ENCODE measurements at regions not wholly inside any gene's neighbourhood (a gene's known extent, or its start where the extent isn't known, plus 50 kb on each side); places are given as distances from the start of the nearest gene placed in this dataset.

- Mint-ChIP-seq H3K4me3 (no peak overlapping the region), H3K4me1 (no peaks in the 10 kb centered on the region), H3K36me3 (no peaks in the 10 kb centered on the region), H3K27me3 (ENCODE audit: low read depth in 2 of 2) (no peaks in the 10 kb centered on the region), H3K27ac (no peak overlapping the region), H3K9me3 (peaks cover 2% of the 10 kb centered on the region in 2 donors)
- Histone ChIP-seq H3K4me1 (ENCODE audit: control insufficient read depth, insufficient read depth, low read length) (no peaks in the 10 kb centered on the region), H3K27me3 (ENCODE audit: control insufficient read depth, insufficient read depth, low read length) (no peaks in the 10 kb centered on the region), H3K27ac (ENCODE audit: low read length) (no peak overlapping the region), H3K4me3 (ENCODE audit: low read length) (no peak overlapping the region), H3K36me3 (ENCODE audit: control insufficient read depth, insufficient read depth, low read length) (no peaks in the 10 kb centered on the region), H3K9me3 (ENCODE audit: control insufficient read depth, insufficient read depth, low read length) (no peaks in the 10 kb centered on the region)
- no peak for ATAC-seq
- no peak for TF ChIP-seq CTCF (IDR thresholded peaks at IDR 0.05)
- no peak for DNase-seq
- intact Hi-C loops (cut with micrococcal nuclease): no loop called here
Observed at GRCh38 chr7:94247970-94248369, 146.7 kb upstream of the COL1A2 start.

- no peak for DNase-seq
- Histone ChIP-seq H3K36me3 (ENCODE audit: control insufficient read depth, insufficient read depth, low read length) (no peaks in the 10 kb centered on the region), H3K27ac (ENCODE audit: low read length) (no peak overlapping the region), H3K4me3 (ENCODE audit: low read length) (no peak overlapping the region), H3K4me1 (ENCODE audit: control insufficient read depth, insufficient read depth, low read length) (no peaks in the 10 kb centered on the region), H3K9me3 (ENCODE audit: control insufficient read depth, insufficient read depth, low read length) (no peaks in the 10 kb centered on the region), H3K27me3 (ENCODE audit: control insufficient read depth, insufficient read depth, low read length) (no peaks in the 10 kb centered on the region)
- Mint-ChIP-seq H3K4me1 (no peaks in the 10 kb centered on the region), H3K36me3 (no peaks in the 10 kb centered on the region), H3K27me3 (ENCODE audit: low read depth in 2 of 2) (no peaks in the 10 kb centered on the region), H3K9me3 (peaks cover 2% of the 10 kb centered on the region in 2 donors), H3K4me3 (no peak overlapping the region), H3K27ac (no peak overlapping the region)
- intact Hi-C loops (cut with micrococcal nuclease): no loop called here
- ATAC-seq: no peak
- WGBS (ENCODE audit: insufficient coverage): 81% methylated on average over 3 of the region's 3 CpGs
- no peak for TF ChIP-seq CTCF (IDR thresholded peaks at IDR 0.05)
Observed at GRCh38 chr7:94249631-94250030, 145.1 kb upstream of the COL1A2 start.

GRCh38 chr7:94250124-94250523, 144.6 kb upstream of the COL1A2 start:
- Mint-ChIP-seq H3K9me3 (peaks cover 2% of the 10 kb centered on the region in 2 donors), H3K27me3 (ENCODE audit: low read depth in 2 of 2) (no peaks in the 10 kb centered on the region), H3K4me3 (no peak overlapping the region), H3K27ac (no peak overlapping the region), H3K36me3 (no peaks in the 10 kb centered on the region), H3K4me1 (no peaks in the 10 kb centered on the region)
- intact Hi-C loops (cut with micrococcal nuclease): no loop called here
- Histone ChIP-seq H3K9me3 (ENCODE audit: control insufficient read depth, insufficient read depth, low read length) (no peaks in the 10 kb centered on the region), H3K36me3 (ENCODE audit: control insufficient read depth, insufficient read depth, low read length) (no peaks in the 10 kb centered on the region), H3K27me3 (ENCODE audit: control insufficient read depth, insufficient read depth, low read length) (no peaks in the 10 kb centered on the region), H3K4me1 (ENCODE audit: control insufficient read depth, insufficient read depth, low read length) (no peaks in the 10 kb centered on the region), H3K4me3 (ENCODE audit: low read length) (no peak overlapping the region), H3K27ac (ENCODE audit: low read length) (no peak overlapping the region)
- ATAC-seq (no peak), DNase-seq (no peak)
- WGBS (ENCODE audit: insufficient coverage): 78% methylated on average over 2 of the region's 2 CpGs
- TF ChIP-seq CTCF (IDR thresholded peaks at IDR 0.05): no peak

- intact Hi-C loops (cut with micrococcal nuclease): no loop called here
- WGBS (ENCODE audit: insufficient coverage): 50% methylated on average over 1 of the region's 1 CpG
- no peak for ATAC-seq
- no peaks in the 10 kb centered on the region for H3K36me3 ChIP-seq (ENCODE audit: control insufficient read depth, insufficient read depth, low read length)
- DNase-seq: no peak
- H3K27ac ChIP-seq (ENCODE audit: low read length): no peak overlapping the region
- no peaks in the 10 kb centered on the region for H3K27me3 Mint-ChIP-seq (ENCODE audit: low read depth in 2 of 2)
- no peaks in the 10 kb centered on the region for H3K27me3 ChIP-seq (ENCODE audit: control insufficient read depth, insufficient read depth, low read length)
- H3K9me3 Mint-ChIP-seq: peaks cover 2% of the 10 kb centered on the region in 2 donors
- H3K4me3 ChIP-seq (ENCODE audit: low read length): no peak overlapping the region
- no peaks in the 10 kb centered on the region for H3K4me1 Mint-ChIP-seq
- H3K4me1 ChIP-seq (ENCODE audit: control insufficient read depth, insufficient read depth, low read length): no peaks in the 10 kb centered on the region
- H3K9me3 ChIP-seq (ENCODE audit: control insufficient read depth, insufficient read depth, low read length): no peaks in the 10 kb centered on the region
- TF ChIP-seq CTCF (IDR thresholded peaks at IDR 0.05): no peak
- no peak overlapping the region for H3K4me3 Mint-ChIP-seq
- H3K27ac Mint-ChIP-seq: no peak overlapping the region
- no peaks in the 10 kb centered on the region for H3K36me3 Mint-ChIP-seq
Observed at GRCh38 chr7:94250987-94251386, 143.7 kb upstream of the COL1A2 start.

Measured in natural killer cell (primary cell).